ENCODE measurements at regions not wholly inside any gene's neighbourhood (a gene's known extent, or its start where the extent isn't known, plus 50 kb on each side); places are given as distances from the start of the nearest gene placed in this dataset.

DNA sequence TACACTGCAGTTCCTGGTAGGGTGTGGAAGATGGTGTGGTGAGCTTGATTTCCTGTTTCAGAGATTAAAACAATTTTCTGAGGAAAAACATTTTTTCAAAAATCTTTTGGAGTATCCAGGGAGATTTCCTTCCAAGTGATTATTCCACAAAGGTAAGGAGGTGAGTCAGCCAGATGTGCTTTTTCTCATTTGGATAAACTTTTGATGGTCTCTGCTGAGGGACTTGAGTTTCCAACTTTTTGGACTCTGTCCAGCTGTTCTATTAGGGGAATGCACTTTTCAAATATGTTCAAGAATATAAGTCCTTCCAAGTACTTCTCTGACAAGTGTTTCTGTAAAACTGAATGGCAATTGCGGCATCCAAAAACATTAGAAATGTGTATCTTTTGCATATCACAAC lies 628.8 kb upstream of the ADAMTS5 start:
- no peak for DNase-seq (ENCODE audit: low spot score)
- intact Hi-C loops (cut with DNase I): no loop called here

GRCh38 chr21:27590271-27590670 lies 623.4 kb upstream of the ADAMTS5 start:
- intact Hi-C loops (cut with DNase I): no loop called here
- DNase-seq (ENCODE audit: low spot score): peak; percentile 77

GRCh38 chr21:27589781-27590180 lies 622.9 kb upstream of the ADAMTS5 start:
- no peak for DNase-seq (ENCODE audit: low spot score)
- intact Hi-C loops (cut with DNase I): no loop called here

GRCh38 chr21:27586986-27587385 lies 620.1 kb upstream of the ADAMTS5 start:
- intact Hi-C loops (cut with DNase I): no loop called here
- DNase-seq (ENCODE audit: low spot score): no peak

GRCh38 chr21:27586326-27586725 lies 619.4 kb upstream of the ADAMTS5 start:
- intact Hi-C loops (cut with DNase I): no loop called here
- no peak for DNase-seq (ENCODE audit: low spot score)

DNA sequence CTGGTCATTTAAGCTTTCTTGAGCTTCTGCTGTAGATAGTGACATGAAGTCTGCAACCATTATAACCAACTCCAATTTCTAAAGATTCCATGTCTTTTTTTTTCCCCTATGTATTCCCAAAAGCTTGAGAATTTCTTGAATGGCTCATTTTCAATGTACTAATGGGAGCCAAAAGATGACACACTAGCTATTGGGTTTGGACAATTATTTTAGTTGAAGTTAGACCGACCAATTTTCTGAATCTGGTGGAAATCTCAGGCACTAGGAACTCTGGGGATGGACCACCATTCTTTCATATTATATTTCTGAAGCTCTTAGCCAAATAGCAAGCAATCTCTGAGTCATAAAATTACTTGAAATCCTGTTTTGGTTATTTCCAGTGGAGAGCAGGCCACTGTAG lies 617.4 kb upstream of the ADAMTS5 start:
- DNase-seq (ENCODE audit: low spot score): no peak
- intact Hi-C loops (cut with DNase I): no loop called here

DNA sequence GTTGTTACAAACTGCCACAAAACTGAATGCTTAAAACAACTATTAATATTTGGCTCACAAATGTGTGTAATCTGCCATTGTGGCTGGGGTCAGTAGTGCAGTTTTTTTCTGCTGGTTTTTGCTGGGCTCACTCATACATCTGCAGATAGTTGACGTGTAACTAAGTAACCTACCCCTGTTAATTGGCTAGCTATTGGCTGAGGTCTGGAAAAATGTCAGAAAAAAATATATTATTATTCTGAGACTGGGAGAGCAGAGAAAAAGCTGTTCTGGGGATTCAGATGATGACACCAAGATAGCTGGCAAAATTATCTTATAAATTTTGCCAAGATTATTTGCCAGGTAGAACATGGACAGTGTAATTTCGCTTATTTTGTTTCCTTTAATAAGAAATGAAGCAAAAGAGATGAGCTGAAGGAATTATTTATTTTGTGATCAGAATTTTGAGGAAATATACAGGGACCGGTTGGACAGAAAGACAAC lies 616.1 kb upstream of the ADAMTS5 start:
- DNase-seq (ENCODE audit: low spot score): no peak
- intact Hi-C loops (cut with DNase I): no loop called here

DNA sequence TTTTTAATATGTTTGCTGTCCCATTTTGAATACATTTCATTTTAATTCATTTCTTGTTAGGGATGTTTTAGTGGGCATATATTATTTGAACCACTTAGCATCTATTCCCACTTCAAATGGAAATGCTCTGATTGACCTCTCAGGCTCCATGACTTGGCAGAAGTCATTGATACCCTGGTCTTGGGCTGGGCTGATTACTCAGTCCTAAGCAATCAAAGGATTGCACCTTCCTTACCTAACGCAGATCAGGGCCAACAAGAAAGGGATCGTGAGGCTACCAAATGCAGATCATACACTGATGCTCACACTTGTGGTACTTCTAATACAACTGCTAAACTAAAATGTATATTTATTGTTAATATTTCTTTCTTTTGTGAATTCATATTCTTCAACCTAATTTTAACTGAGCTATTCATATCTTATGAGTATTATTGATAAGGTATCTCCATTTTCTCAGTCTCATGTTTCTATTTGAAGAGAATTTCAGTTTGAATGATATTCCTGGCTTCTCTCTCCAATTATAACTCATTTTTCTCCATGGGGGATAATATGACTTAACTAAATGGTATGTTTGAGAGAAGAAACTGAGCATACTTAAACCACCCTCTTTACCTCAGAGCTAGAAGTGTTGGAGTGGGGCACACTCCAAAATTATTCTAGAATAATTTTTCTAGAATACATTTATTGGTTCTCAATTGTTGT lies 615.5 kb upstream of the ADAMTS5 start:
- intact Hi-C loops (cut with DNase I): no loop called here
- no peak for DNase-seq (ENCODE audit: low spot score)

DNA sequence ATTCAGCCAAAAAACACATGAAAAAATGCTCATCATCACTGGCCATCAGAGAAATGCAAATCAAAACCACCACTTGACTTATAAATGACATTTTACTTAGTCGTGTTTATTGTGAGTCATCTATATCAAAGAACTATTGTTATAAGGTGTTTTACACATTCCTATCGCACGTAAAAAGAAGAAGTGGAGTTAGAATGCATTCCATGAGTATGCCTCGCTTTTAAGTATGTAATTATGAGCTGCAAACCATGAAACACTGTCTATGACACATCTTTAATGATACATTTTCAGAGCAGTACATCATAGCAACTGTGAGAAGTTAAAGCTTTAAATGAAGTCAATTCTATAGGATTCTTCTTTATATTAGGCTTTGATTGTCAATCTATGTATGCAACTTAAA lies 614.3 kb upstream of the ADAMTS5 start:
- DNase-seq (ENCODE audit: low spot score): no peak
- intact Hi-C loops (cut with DNase I): no loop called here

DNA sequence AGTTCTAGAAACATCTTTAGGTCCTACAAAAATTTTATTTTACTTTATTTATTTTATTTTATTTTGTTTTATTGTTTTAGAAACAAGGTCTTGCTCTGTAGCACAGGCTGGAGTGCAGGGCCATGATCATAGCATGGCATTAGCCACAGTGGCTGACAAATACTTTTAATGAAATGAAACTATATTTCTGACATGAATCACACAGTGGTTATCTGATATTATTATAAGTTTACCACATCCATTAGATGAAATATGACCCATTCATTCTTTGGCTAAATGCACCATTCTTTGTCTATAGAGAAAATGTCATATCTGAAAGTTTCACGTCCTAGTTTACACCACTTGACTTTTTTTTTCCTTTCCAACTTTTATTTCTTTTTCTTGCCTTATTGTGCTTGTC lies 613.4 kb upstream of the ADAMTS5 start:
- no peak for DNase-seq (ENCODE audit: low spot score)
- intact Hi-C loops (cut with DNase I): no loop called here

DNA sequence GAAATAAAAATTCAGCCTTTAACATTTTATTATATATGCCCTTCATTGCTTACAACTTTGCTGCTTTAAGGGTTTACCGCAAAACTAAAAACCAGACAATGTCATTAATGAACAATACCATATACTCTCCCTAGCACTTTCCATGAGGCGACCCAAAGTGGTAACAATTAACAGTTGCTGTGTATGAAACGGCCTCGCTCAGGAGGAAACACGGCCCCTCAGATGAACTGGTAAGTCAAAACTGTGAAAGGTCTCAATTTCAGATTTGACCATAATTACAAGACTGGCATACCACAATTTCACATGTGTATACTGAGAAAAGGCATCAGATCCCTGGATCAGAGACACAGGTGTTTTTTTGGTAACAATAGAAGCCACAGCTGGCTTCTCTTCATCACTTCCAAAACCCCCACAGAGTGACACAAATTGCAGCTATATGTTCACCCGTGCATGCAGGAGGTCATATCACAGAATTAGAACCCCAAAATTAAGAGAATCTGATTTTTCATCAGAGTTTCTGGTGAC lies 611.9 kb upstream of the ADAMTS5 start:
- no peak for DNase-seq (ENCODE audit: low spot score)
- intact Hi-C loops (cut with DNase I): no loop called here

DNA sequence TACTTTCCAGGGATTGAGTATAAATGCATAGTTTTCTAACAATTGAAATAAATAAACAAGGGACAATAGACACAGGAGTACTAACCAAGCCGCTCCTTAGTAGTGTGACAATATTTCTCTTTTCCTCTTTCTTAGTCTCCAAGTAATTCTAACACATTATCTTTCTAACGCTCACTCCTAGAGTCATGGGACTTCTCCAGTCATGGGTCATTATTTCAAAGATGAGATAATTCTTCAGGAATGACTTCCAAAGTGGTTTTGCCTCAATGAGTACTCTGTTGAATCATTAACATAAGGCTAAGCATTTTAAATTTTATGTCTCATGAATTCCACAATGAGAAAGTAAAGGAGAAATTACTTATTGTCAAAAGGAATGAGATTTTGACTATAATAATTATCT lies 605.8 kb upstream of the ADAMTS5 start:
- DNase-seq (ENCODE audit: low spot score): no peak

DNA sequence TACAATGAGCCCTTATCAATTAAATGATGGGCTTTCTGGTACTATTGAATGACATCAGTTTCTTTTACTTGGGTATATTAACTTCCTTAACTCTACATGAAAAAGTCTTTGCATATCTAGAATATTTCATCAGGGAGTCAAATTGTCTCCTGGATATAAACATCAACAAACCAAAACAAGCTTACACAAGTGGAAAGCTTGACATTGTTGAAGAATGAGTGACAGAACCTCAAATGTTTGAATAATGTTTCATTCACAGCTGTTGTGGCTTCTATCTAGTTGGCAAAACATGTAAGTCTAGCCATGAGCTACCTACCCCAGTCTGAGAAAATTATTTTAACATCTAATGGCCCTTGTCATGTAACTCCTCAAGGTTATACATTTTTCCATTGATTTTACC lies 604.8 kb upstream of the ADAMTS5 start:
- no peak for DNase-seq (ENCODE audit: low spot score)
- intact Hi-C loops (cut with DNase I): no loop called here

More for the DNA sequence above, 605.8 kb upstream of the ADAMTS5 start:
- intact Hi-C loops (cut with DNase I): no loop called here

- no peak for DNase-seq (ENCODE audit: low spot score)
- intact Hi-C loops (cut with DNase I): no loop called here
Observed at GRCh38 chr21:27570306-27570868, 603.5 kb upstream of the ADAMTS5 start.

- intact Hi-C loops (cut with DNase I): loop anchor here (5.0 to 10.0 kb wide), 2 partner anchors 203 to 765 kb away; no protein-coding TSS in a partner anchor
- DNase-seq (ENCODE audit: low spot score): no peak
Observed at GRCh38 chr21:27569831-27570230, 602.9 kb upstream of the ADAMTS5 start.

GRCh38 chr21:27569091-27569490 lies 602.2 kb upstream of the ADAMTS5 start:
- intact Hi-C loops (cut with DNase I): loop anchor here (5.0 to 10.0 kb wide), 2 partner anchors 202 to 766 kb away; no protein-coding TSS in a partner anchor
- no peak for DNase-seq (ENCODE audit: low spot score)

DNA sequence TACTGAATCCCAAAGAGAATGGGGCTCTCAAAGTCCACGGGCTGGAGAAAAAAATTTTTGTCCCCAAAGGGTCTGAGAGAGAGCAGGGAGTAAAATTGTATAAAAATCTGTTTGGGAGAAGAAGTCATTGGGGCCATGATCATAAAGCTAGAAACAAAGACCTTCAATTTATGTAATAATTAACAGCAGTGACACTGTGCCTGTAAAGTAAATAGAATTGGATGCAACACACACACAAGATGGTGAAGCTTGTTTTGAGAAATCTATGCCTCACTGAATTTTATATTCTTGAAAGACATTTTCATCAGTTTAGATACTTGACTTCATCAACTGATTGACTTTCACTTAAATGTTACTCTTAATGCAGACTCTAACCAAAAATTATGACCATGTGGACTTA lies 600.5 kb upstream of the ADAMTS5 start:
- intact Hi-C loops (cut with DNase I): loop anchor here (5.0 to 10.0 kb wide), 2 partner anchors 200 to 767 kb away; no protein-coding TSS in a partner anchor

GRCh38 chr21:27566521-27566920 lies 599.6 kb upstream of the ADAMTS5 start:
- intact Hi-C loops (cut with DNase I): loop anchor here (5.0 to 10.0 kb wide), 2 partner anchors 199 to 768 kb away; no protein-coding TSS in a partner anchor
- DNase-seq (ENCODE audit: low spot score): no peak

More for the DNA sequence above, 600.5 kb upstream of the ADAMTS5 start:
- DNase-seq (ENCODE audit: low spot score): no peak

DNA sequence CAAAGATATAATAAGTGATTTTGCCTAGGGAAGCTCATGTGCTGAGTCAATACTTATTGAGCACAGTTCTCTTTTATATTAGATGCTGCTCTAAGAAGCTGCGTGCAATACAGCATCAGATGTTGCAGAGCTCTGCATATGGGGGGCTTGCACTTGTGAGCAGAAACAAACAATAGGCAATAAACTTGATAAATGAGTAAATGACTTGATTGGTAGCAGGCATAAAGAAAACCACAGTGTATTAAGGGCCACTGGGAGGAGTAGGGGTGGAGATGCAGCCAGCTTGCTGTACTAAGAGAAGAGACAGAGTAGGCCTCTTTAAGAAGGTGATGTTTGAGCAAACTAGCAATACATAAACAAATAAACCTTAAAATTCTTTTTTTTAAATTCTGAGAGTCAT lies 598.5 kb upstream of the ADAMTS5 start:
- intact Hi-C loops (cut with DNase I): loop anchor here (5.0 to 10.0 kb wide), 2 partner anchors 198 to 769 kb away; no protein-coding TSS in a partner anchor
- DNase-seq (ENCODE audit: low spot score): no peak

- no peak for DNase-seq (ENCODE audit: low spot score)
- intact Hi-C loops (cut with DNase I): loop anchor here (5.0 to 10.0 kb wide), 3 partner anchors 197 to 770 kb away; no protein-coding TSS in a partner anchor
Observed at GRCh38 chr21:27564684-27565301, 597.9 kb upstream of the ADAMTS5 start.

Measured in cardiac septum (tissue), 1 donor.